ENCODE measurements at regions not wholly inside any gene's neighbourhood (a gene's known extent, or its start where the extent isn't known, plus 50 kb on each side); places are given as distances from the start of the nearest gene placed in this dataset.

DNA sequence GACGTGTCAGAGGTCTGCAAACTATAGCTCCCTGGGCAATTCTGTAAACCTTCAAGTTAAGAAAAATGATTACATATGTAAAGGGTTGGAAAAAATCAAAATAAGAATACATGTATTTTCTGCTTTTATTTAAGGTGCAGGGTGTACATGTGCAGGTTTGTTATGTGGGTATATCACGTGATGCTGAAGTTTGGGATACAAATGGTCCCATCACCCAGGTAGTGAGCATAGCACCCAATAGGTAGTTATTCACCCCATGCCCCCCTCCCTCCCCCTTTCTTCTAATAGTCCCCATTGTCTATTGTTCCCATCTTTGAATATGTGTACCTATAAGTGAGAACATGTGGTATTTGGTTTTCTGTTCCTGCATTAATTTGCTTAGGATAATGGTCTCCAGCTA is 51.1 kb upstream of the GCM1 start (continued):
- TF ChIP-seq TCF12 (IDR thresholded peaks at IDR 0.05; ENCODE audit: low read depth, low read length) = no peak
- TF ChIP-seq CBX5 (IDR thresholded peaks at IDR 0.05; ENCODE audit: low read depth, low read length) = no peak
- no peak for TF ChIP-seq BRCA1 (IDR thresholded peaks at IDR 0.05; ENCODE audit: low read depth, low read length)
- TF ChIP-seq RAD21 (IDR thresholded peaks at IDR 0.05 in 1 of 2, conservative IDR thresholded peaks at IDR 0.05 in 1 of 2; ENCODE audit: low read depth in 2 of 2, low read length in 2 of 2) = no peak
- TF ChIP-seq SIN3A (conservative IDR thresholded peaks at IDR 0.05 in 1 of 2, IDR thresholded peaks at IDR 0.05 in 1 of 2; ENCODE audit: low read depth in 1 of 2, low read length in 2 of 2) = no peak
- TF ChIP-seq BCL11A (IDR thresholded peaks at IDR 0.05; ENCODE audit: low read depth in 2 of 2, low read length in 2 of 2) = no peak
- TF ChIP-seq HDAC2 (IDR thresholded peaks at IDR 0.05; ENCODE audit: borderline replicate concordance in 1 of 2, low read depth in 2 of 2, low read length in 2 of 2) = no peak
- TF ChIP-seq POLR2AphosphoS5 (IDR thresholded peaks at IDR 0.05; ENCODE audit: low read depth, low read length) = no peak
